Body of pancreas (tissue), 4 donors: ENCODE measurements at regions not wholly inside any gene's neighbourhood (a gene's known extent, or its start where the extent isn't known, plus 50 kb on each side); places are given as distances from the start of the nearest gene placed in this dataset.
A peak's percentile ranks its signal among the peaks of the same experiment; 100 is the strongest.
"Not testable (repeated sequence)": the region's sequence is repeated elsewhere in the genome, so short reads cannot be mapped to it uniquely, and the experiment has no call there.

ENCODE experiments used
- ATAC-seq: fragments of 150-250 bp; one replicate; pipeline ENCODE4 v1.9.1; 2016
- DNase-seq, 4 donors: peaks; one replicate each; pipeline ENCODE4 v3.0.0-alpha.2; 2019
- H3K27ac ChIP-seq, 4 donors: fragments of 200-600 bp; sonication (generic); 1 replicate in 3 of 4; 2 replicates in 1 of 4; pipeline versions ENCODE4 v1.5.1 to v1.6.1; 2016 to 2019; ENCODE audit warnings: mild to moderate bottlenecking in 1 of 4, mixed read lengths in 1 of 4, moderate library complexity in 1 of 4
- H3K27me3 ChIP-seq, 2 donors: fragments of 200-600 bp; sonication (generic); one replicate each; pipeline ENCODE4 v1.6.0; 2016; ENCODE audit warnings: mild to moderate bottlenecking in 1 of 2
- H3K36me3 ChIP-seq, 2 donors: fragments of 200-600 bp; sonication (generic); replicated peaks in 1 of 2; 2 replicates each; pipeline ENCODE4 v1.5.1; 2016; ENCODE audit warnings: low read depth in 2 of 2; ENCODE audit not compliant: insufficient read depth in 1 of 2
- H3K4me1 ChIP-seq: fragments of 200-600 bp; sonication (generic); one replicate; pipeline ENCODE4 v1.6.0; 2016
- H3K4me3 ChIP-seq, 2 donors: fragments of 200-600 bp; sonication (generic); 1 replicate in 1 of 2; 2 replicates in 1 of 2; pipeline ENCODE4 v1.5.1; 2016 to 2019
- H3K9me3 ChIP-seq, 3 donors: fragments of 200-600 bp; sonication (generic); 1 replicate in 2 of 3; 2 replicates in 1 of 3; pipeline ENCODE4 v1.5.1; 2016
- POLR2A ChIP-seq, 3 donors: fragments of 450-650 bp; IDR thresholded peaks; one replicate each; pipeline ENCODE4 v1.6.1; 2016; ENCODE audit warnings: antibody characterized with exemption in 3 of 3, mild to moderate bottlenecking in 2 of 3
- WGBS, 2 donors: methylation state at CpG; one replicate each; pipeline ENCODE4 v1.1.5; 2017; 5-methylcytosine and 5-hydroxymethylcytosine counted together
- intact Hi-C: fragments of 100-400 bp; cut with DNase I; formaldehyde crosslinking; loops from one replicate; pipeline ENCODE4 v1.15.1; 2023
- TF ChIP-seq, protein P1 (sequence below), 7 experiments: fragments of 450-650 bp in 4 of 7; fragments of 200-600 bp in 3 of 7; sonication (generic) in 3 of 7; IDR thresholded peaks; one replicate each; pipeline ENCODE4 v1.5.1; 2016 to 2019; ENCODE audit warnings: antibody characterized with exemption in 7 of 7

DNA sequence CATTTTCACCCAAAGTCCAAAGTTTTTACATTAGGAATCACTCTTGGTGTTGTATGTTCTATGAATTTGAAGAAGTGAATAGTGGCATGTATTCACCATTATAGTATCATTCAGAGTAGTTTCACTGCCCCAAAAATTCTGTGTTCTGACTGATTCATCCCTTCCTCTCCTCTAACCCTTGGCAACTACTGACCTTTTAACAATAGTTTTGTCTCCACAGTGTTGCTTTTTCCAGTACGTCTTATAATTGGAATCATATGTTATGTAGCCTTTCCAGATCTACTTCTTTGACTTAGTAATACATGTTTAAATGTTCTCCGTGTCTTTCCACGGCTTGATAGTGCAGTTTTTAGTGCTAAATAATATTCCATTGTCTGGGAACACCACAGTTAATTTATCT, 379.0 kb upstream of the SGO1 start:
- H3K4me3 ChIP-seq = no peak overlapping the region
- no peaks in the 10 kb centered on the region for H3K9me3 ChIP-seq
- WGBS, 2 donors = 68 to 78% methylated on average over 3 of the region's 3 CpGs

DNA sequence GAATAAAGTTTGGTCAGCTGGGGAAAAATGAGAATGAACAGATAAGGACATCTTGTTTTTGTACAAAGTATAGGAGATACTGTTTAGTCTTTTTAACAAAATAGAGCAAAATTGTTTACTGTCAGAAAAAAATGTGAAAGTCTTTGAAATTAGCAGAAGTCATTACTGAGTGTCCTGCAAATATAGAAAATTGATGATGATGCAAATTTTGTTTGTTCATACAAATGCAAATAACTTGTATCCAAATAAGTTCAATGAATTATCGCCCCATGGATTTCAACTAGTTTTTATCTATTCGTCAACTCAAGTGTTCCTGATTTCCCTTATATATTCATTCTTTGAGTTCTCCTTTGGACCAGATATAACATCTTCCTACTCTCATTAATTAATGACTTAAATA, 378.0 kb upstream of the SGO1 start:
- Histone ChIP-seq H3K4me3 (no peak overlapping the region), H3K27ac (no peak overlapping the region), H3K4me1 (peaks cover 4% of the 10 kb centered on the region), H3K9me3 (no peaks in the 10 kb centered on the region), H3K36me3 (no peaks in the 10 kb centered on the region), H3K27me3 (no peaks in the 10 kb centered on the region)
- DNase-seq (no peak), ATAC-seq (no peak)
- intact Hi-C loops = no loop called here
- TF ChIP-seq, protein P1, sequence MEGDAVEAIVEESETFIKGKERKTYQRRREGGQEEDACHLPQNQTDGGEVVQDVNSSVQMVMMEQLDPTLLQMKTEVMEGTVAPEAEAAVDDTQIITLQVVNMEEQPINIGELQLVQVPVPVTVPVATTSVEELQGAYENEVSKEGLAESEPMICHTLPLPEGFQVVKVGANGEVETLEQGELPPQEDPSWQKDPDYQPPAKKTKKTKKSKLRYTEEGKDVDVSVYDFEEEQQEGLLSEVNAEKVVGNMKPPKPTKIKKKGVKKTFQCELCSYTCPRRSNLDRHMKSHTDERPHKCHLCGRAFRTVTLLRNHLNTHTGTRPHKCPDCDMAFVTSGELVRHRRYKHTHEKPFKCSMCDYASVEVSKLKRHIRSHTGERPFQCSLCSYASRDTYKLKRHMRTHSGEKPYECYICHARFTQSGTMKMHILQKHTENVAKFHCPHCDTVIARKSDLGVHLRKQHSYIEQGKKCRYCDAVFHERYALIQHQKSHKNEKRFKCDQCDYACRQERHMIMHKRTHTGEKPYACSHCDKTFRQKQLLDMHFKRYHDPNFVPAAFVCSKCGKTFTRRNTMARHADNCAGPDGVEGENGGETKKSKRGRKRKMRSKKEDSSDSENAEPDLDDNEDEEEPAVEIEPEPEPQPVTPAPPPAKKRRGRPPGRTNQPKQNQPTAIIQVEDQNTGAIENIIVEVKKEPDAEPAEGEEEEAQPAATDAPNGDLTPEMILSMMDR (IDR thresholded peaks at IDR 0.05) = no peak
- no peak for TF ChIP-seq POLR2A (IDR thresholded peaks at IDR 0.05)
- WGBS, 2 donors = 92 to 97% methylated on average over 2 of the region's 2 CpGs

More for the DNA sequence above, 379.0 kb upstream of the SGO1 start:
- DNase-seq (no peak), ATAC-seq (no peak)
- intact Hi-C loops = no loop called here
- no peaks in the 10 kb centered on the region for H3K36me3 ChIP-seq
- no peaks in the 10 kb centered on the region for H3K27me3 ChIP-seq
- no peak for TF ChIP-seq POLR2A (IDR thresholded peaks at IDR 0.05)
- TF ChIP-seq, protein P1 (IDR thresholded peaks at IDR 0.05) = no peak
- peaks cover 4% of the 10 kb centered on the region for H3K4me1 ChIP-seq
- no peak overlapping the region for H3K27ac ChIP-seq

DNA sequence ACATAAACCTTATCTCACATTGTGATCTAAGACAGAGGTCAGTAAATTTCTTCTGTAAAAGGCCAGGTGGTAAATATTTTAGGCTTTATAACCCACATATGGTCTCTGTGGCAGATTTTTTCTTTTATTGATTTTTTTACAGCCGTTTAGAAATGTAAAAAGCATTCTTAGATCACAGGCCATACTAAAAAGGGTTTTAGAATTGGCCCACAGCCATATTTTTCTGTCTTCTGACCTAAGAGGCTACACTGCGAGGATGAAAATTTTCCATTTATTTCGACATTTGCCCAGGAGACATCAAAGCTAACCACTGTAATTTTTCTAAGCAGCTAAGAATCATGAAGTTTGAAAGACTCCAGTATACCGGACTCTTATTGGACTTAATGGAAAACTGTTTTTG, 377.2 kb upstream of the SGO1 start:
- intact Hi-C loops = no loop called here
- no peak for TF ChIP-seq POLR2A (IDR thresholded peaks at IDR 0.05)
- TF ChIP-seq, protein P1 (IDR thresholded peaks at IDR 0.05) = no peak
- Histone ChIP-seq H3K27ac (no peak overlapping the region), H3K27me3 (no peaks in the 10 kb centered on the region), H3K4me1 (peaks cover 4% of the 10 kb centered on the region), H3K4me3 (no peak overlapping the region), H3K36me3 (no peaks in the 10 kb centered on the region), H3K9me3 (no peaks in the 10 kb centered on the region)
- ATAC-seq = no peak
- no peak for DNase-seq
- 48 to 62% methylated on average over 4 of the region's 4 CpGs for WGBS, 2 donors

DNA sequence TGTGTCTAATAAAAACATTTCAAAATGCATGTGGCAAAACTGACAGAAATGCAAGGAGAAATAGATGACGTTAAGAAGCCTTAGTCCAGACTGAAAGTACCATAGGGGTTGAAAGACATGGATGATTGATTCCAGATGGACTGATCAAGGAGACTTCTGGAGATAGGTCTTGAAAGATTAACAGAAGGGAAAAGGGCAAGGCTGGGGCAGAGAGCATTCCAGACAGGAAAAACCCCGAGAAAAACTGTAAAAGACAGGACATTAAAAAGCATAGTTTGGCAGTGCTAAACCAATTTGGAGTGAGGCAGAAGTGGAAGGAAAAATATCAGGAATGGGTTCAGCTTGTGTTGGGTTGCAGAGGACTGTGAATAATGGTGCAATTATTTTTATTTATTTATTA, 375.2 kb upstream of the SGO1 start:
- H3K36me3 ChIP-seq = no peaks in the 10 kb centered on the region
- intact Hi-C loops = no loop called here
- H3K4me3 ChIP-seq = no peak overlapping the region
- no peaks in the 10 kb centered on the region for H3K9me3 ChIP-seq
- ATAC-seq (no peak), DNase-seq (no peak)
- no peaks in the 10 kb centered on the region for H3K27me3 ChIP-seq
- 57% methylated on average over 2 of the region's 2 CpGs for WGBS, 2 donors
- peaks cover 4% of the 10 kb centered on the region for H3K4me1 ChIP-seq
- no peak overlapping the region for H3K27ac ChIP-seq
- TF ChIP-seq POLR2A (IDR thresholded peaks at IDR 0.05) = no peak
- TF ChIP-seq, protein P1 (IDR thresholded peaks at IDR 0.05) = no peak

DNA sequence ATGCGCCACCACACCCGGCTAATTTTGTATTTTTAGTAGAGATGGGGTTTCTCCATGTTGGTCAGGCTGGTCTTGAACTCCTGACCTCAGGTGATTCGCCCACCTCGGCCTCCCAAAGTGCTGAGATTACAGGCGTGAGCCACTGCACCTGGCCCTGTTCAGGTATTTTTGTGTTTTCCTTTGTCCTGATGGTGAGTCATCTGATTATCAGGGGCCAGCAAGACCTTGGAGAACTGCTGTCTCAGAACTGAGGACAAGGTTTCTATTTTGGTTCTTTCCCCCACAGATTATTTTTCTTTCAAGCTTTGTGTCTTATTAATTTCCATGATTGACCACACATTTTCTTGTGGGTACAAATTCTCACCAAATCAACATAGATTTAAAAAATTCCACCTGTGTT, 374.4 kb upstream of the SGO1 start:
- intact Hi-C loops, H3K4me3 ChIP-seq, H3K9me3 ChIP-seq, H3K4me1 ChIP-seq, H3K27me3 ChIP-seq, H3K27ac ChIP-seq, H3K36me3 ChIP-seq: not testable (repeated sequence)
- DNase-seq (peak in 2 of 4 donors; percentile 26 to 29), ATAC-seq (peak; percentile 42)
- WGBS, 2 donors = 47 to 55% methylated on average over 5 of the region's 5 CpGs
